ENCODE measurements at regions not wholly inside any gene's neighbourhood (a gene's known extent, or its start where the extent isn't known, plus 50 kb on each side); places are given as distances from the start of the nearest gene placed in this dataset.

GRCh38 chr4:170145120-170145519 is 55.4 kb upstream of the AADAT start:
- 64 to 79% methylated on average over 1 of the region's 1 CpG for WGBS, 2 donors
- H3K4me3 ChIP-seq = no peak overlapping the region

GRCh38 chr4:170139764-170140163 is 50.0 kb upstream of the AADAT start:
- ATAC-seq = no peak
- H3K4me3 ChIP-seq = no peak overlapping the region
- H3K4me1 ChIP-seq = peaks cover 0 to 4% (median 0%) of the 10 kb centered on the region in 9 donors
- H3K9me3 ChIP-seq = no peaks in the 10 kb centered on the region
- intact Hi-C loops (cut with DNase I) = loop anchor here in 2 of 10 donors (5.0 kb wide), 2 partner anchors 713 to 1102 kb away; no protein-coding TSS in a partner anchor
- TF ChIP-seq CTCF (IDR thresholded peaks at IDR 0.05) = no peak
- DNase-seq = no peak
- no peak overlapping the region for H3K27ac ChIP-seq
- H3K27me3 ChIP-seq = peaks cover 0 to 3% (median 0%) of the 10 kb centered on the region in 7 donors
- H3K36me3 ChIP-seq = no peaks in the 10 kb centered on the region
- WGBS, 2 donors = 75 to 77% methylated on average over 4 of the region's 4 CpGs

More at GRCh38 chr4:170145120-170145519, 55.4 kb upstream of the AADAT start:
- DNase-seq (no peak), ATAC-seq (no peak)
- Histone ChIP-seq H3K4me1 (no peaks in the 10 kb centered on the region), H3K36me3 (no peaks in the 10 kb centered on the region), H3K27me3 (peaks cover 0 to 3% (median 0%) of the 10 kb centered on the region in 7 donors), H3K27ac (no peak overlapping the region), H3K9me3 (peaks cover 0 to 10% (median 0%) of the 10 kb centered on the region in 11 donors)
- intact Hi-C loops (cut with DNase I) = no loop called here
- TF ChIP-seq CTCF (IDR thresholded peaks at IDR 0.05) = no peak

Small RNA genes lying in the stretch of these regions (microRNA-seq; reads per million reads assigned to microRNA genes)
- 0 reads per million in 2 donors for gene MIR6082

Measured in heart right ventricle (tissue), 16 donors.